Inflammatory macrophage treated with lipopolysaccharide for 4 hours (primary cell): ENCODE measurements at regions not wholly inside any gene's neighbourhood (a gene's known extent, or its start where the extent isn't known, plus 50 kb on each side); places are given as distances from the start of the nearest gene placed in this dataset.
"Not testable (repeated sequence)": the region's sequence is repeated elsewhere in the genome, so short reads cannot be mapped to it uniquely, and the experiment has no call there.

ENCODE experiments used
- DNase-seq: peaks from one replicate; pipeline ENCODE4 v3.0.0-alpha.2; 2020

- no peak for DNase-seq
Observed at GRCh38 chr18:54662986-54663385, 71.9 kb downstream of the DYNAP start.

GRCh38 chr18:54669701-54670100 is 78.7 kb downstream of the DYNAP start:
- not testable (repeated sequence) for DNase-seq

- DNase-seq = peak; percentile 26
Observed at GRCh38 chr18:54671291-54671881, 80.3 kb downstream of the DYNAP start.

- no peak for DNase-seq
Observed at GRCh38 chr18:54672109-54672508, 81.1 kb downstream of the DYNAP start.

GRCh38 chr18:54672846-54673475 is 81.9 kb downstream of the DYNAP start:
- no peak for DNase-seq

- no peak for DNase-seq
Observed at GRCh38 chr18:54673936-54674335, 82.9 kb downstream of the DYNAP start.

GRCh38 chr18:54675076-54675475 is 84.0 kb downstream of the DYNAP start:
- no peak for DNase-seq

GRCh38 chr18:54679318-54680149 is 88.5 kb downstream of the DYNAP start:
- DNase-seq = peak; percentile 21

- no peak for DNase-seq
Observed at GRCh38 chr18:54684784-54685183, 93.7 kb downstream of the DYNAP start.

GRCh38 chr18:54689319-54689718 is 98.3 kb downstream of the DYNAP start:
- no peak for DNase-seq

- no peak for DNase-seq
Observed at GRCh38 chr18:54690198-54690597, 99.2 kb downstream of the DYNAP start.

GRCh38 chr18:54692463-54692862 is 101.4 kb downstream of the DYNAP start:
- DNase-seq = no peak

GRCh38 chr18:54696616-54697293 is 105.7 kb downstream of the DYNAP start:
- DNase-seq = no peak

- no peak for DNase-seq
Observed at GRCh38 chr18:54700580-54700979, 109.5 kb downstream of the DYNAP start.

GRCh38 chr18:54702686-54703085 is 111.6 kb downstream of the DYNAP start:
- DNase-seq = no peak

GRCh38 chr18:54710074-54710899 is 118.0 kb upstream of the RAB27B start:
- DNase-seq = no peak

GRCh38 chr18:54710900-54711281 is 117.4 kb upstream of the RAB27B start:
- DNase-seq = no peak

- no peak for DNase-seq
Observed at GRCh38 chr18:54712306-54712705, 116.0 kb upstream of the RAB27B start.

- DNase-seq = no peak
Observed at GRCh38 chr18:54712758-54713157, 115.5 kb upstream of the RAB27B start.

- DNase-seq = no peak
Observed at GRCh38 chr18:54713386-54713785, 114.9 kb upstream of the RAB27B start.

- DNase-seq = no peak
Observed at GRCh38 chr18:54714851-54715250, 113.4 kb upstream of the RAB27B start.

- DNase-seq = no peak
Observed at GRCh38 chr18:54716586-54716985, 111.7 kb upstream of the RAB27B start.
